ENCODE measurements at regions not wholly inside any gene's neighbourhood (a gene's known extent, or its start where the extent isn't known, plus 50 kb on each side); places are given as distances from the start of the nearest gene placed in this dataset.

DNA sequence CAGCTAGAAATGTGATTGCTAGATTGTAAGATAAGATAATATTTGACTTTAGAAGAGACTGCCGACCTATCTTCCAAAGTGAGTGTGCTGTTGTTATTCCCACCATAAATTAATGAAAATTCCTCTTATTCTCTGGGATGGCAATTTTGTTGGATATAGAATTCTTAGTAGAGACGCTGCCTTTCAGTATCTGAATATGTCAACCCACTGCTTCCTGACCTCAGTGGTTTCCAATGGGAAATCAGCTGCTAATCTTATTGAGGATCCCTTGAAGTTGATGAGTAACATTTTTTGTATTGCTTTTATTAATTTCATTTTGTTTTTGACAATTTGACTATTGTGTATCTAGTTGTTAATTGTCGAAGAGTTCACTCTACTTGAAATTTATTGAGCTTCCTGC is 313.0 kb downstream of the BMP2 start:
- no peak for DNase-seq (ENCODE audit: low spot score)

GRCh38 chr20:7085467-7085866 is 318.0 kb downstream of the BMP2 start:
- no peak for DNase-seq (ENCODE audit: low spot score)

- no peak for DNase-seq (ENCODE audit: low spot score)
Measured at GRCh38 chr20:7087803-7088202, 320.3 kb downstream of the BMP2 start.

GRCh38 chr20:7090001-7090400 is 322.5 kb downstream of the BMP2 start:
- DNase-seq (ENCODE audit: low spot score) = no peak

GRCh38 chr20:7090811-7091210 is 323.3 kb downstream of the BMP2 start:
- no peak for DNase-seq (ENCODE audit: low spot score)

DNA sequence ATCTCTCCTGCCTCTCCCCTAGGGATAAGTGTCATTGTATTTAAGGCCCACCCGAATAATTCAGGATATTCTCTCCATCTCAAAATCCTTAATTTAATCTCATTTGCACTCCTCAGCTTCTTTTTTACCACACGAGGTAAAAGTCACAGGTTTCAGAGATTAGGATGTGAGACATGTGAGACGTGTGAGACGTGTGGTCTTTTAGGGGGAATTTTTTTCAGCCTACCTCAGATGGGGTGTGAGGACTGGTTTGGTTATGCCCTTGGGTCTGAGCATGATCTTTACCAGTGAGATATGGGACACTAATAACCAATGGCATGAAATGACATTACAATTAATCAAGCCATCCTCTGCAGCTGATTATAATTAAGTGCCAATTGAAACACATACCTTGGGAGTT is 324.2 kb downstream of the BMP2 start:
- DNase-seq (ENCODE audit: low spot score) = no peak

DNA sequence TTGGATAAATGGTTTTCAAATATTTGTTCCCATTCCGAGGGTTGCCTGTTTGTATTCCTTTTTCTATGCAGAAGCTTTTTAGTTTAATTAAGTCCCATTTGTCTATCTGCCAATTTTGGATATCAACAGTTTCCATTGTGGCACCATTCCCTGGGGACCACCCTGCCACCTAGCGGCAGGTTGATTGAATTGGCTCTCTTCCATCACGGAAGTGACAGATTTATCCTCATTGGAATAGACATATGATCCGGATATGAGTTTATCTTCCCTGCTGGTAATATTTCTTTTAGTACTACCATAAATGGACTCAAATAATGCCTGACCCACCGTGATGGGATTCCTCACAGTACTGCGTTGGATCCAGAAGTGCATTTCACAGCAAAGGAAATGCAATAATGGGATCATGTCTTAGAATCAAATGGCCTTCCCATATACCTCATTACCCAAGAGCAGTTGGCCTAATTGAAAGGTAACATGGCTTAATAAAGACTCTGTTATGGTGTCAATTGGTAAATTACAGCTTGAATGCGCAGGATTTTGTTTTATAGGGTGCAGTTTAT is 327.0 kb downstream of the BMP2 start:
- peak; percentile 76 for DNase-seq (ENCODE audit: low spot score)

- no peak for DNase-seq (ENCODE audit: low spot score)
Measured at GRCh38 chr20:7106910-7107309, 339.4 kb downstream of the BMP2 start.

DNA sequence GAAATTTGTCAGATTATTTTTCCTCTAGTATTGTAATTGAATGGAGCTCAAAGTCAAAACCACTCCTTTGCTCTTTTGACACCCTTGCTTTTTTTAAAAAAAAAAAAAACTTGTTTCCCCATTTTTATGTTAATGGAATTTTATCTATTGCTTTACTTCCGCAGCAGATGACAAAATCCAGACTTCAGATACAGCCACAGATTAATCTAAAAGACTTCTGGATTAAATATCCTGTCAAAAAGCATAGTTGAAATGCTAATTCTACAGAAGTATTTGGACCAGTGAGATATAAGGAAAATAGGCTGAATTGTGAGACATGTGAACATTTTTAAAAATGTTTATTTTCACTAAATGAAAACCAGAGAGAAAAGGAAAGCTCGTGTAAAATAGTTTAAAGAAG is 341.4 kb downstream of the BMP2 start:
- no peak for DNase-seq (ENCODE audit: low spot score)

DNA sequence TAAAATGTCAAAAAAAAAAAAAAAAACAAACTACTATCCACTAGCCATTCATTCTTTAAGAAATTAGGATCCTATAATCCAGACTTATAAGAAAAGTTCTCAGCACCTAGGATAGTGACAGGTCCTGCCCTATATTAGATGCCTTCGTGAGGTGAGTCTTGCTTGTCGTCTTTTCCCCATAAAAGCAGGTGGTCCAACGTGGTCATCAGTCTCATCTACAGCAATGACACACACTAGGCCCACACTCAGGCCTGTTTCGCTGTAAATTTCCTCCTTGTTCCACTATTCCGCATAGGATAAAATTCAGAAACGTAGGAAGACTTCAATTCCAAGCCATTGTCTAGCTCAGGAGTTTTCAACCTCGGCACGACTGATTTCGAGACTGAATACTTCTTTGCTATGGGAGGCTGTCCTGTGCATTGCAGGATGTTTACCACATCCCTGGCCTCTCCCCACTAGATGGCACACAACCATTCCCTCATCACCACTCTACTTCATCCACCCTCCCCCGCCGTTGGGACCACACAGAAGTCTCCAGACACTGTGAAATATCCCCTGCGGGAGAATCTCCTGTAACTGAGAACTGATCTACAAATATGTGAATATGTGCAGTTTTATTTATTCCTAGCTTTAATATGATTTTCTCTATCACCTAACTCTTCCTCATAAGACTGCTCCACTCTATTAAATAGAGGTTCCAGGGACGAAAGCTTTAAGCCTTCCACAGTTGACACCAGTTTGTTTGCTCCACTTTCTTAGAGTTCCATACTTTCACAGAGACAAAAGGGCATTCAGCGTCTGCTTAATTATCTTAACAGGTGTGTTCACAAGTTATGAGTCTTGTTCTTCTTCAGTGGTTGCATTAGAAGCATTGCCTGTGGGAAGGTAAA is 346.3 kb downstream of the BMP2 start:
- peak; percentile 63 for DNase-seq (ENCODE audit: low spot score)

DNA sequence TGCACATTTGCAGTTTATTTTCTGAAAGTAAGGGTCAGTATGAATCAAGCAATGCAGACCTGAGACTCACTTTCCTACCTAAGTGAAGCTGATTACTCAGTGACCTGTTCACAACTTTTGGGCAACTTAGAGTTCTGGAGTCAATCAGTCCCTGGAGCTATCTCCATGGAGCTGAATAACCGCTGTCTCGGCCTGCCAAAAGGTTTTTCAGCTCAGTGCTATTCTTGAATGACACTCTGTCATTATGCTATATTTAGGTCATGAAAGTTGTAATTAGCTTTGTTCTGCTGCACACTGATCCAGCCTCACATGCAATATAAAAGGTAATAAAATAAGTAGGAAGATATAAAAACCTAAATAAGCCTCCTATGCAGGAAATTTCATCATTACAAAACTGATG is 356.0 kb downstream of the BMP2 start:
- no peak for DNase-seq (ENCODE audit: low spot score)

GRCh38 chr20:7124120-7124519 is 356.6 kb downstream of the BMP2 start:
- no peak for DNase-seq (ENCODE audit: low spot score)

- DNase-seq (ENCODE audit: low spot score) = no peak
Measured at GRCh38 chr20:7136886-7137285, 369.4 kb downstream of the BMP2 start.

DNA sequence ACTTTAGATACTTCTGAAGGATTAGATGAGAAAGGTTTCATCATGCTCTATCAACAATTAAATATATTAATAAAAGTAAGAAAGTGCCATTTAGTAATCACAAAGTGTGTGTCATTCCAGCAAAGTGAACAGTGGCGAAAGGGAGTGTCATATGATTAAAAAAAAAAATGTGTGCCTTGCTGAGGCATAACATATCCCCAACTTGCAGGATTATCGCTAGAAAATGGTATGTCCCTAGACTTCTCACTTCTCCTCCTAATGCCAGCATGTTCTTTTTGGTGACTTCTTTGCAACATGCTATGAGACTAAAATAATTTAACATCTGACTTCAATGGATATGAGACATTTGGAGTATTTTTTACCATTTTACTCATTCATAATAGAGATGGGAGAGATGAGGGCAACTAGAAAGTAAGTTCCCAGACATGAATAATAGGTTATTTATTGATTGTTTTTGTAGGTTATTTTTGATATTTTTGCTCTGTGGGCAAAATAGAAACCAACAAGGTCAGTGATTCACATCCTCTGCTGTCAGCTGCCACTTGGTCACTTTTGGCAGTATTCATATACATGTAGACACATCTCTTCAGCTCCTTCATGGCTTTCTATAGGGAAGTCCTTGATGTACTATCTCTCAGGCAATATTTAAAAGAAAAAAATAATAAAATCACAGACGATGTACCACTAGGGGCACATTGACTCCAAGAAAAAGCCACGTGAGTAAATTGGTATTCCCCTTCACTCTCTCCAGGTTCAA is 370.1 kb downstream of the BMP2 start:
- DNase-seq (ENCODE audit: low spot score) = no peak

- DNase-seq (ENCODE audit: low spot score) = no peak
Measured at GRCh38 chr20:7144464-7144863, 377.0 kb downstream of the BMP2 start.

DNA sequence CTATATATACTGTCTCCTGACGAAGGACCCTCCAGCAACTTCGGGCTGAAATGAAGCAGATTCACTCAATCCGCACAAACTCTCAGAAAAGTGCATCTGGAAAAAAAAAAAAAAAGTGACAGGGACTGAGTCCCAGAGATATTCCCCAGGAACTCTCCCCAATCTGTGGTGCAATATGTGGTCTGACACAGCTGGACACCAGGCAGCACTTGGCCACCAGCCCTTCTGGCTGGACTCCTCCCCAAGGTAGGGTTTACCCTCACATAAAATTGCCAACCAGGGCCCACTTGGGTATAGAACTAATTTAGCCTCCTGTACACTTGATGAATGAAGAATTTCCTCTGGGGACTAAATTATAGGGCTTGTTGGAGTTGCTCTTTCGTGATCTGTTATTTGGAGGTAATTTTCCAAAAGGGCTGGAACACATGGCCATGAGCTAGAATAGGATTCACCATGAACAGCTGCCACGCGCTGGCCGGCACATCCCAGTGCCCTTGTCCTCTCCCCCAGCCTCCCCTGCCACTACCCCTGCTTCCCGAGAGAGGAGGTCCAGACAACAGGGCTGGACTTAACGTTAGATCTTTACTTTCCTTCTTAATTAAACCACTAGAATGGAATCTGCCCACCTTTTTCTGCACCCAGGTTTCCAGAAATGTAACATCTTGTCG is 379.2 kb downstream of the BMP2 start:
- DNase-seq (ENCODE audit: low spot score) = no peak

- no peak for DNase-seq (ENCODE audit: low spot score)
Measured at GRCh38 chr20:7147220-7147601, 379.7 kb downstream of the BMP2 start.

GRCh38 chr20:7151676-7152470 is 384.4 kb downstream of the BMP2 start:
- no peak for DNase-seq (ENCODE audit: low spot score)

DNA sequence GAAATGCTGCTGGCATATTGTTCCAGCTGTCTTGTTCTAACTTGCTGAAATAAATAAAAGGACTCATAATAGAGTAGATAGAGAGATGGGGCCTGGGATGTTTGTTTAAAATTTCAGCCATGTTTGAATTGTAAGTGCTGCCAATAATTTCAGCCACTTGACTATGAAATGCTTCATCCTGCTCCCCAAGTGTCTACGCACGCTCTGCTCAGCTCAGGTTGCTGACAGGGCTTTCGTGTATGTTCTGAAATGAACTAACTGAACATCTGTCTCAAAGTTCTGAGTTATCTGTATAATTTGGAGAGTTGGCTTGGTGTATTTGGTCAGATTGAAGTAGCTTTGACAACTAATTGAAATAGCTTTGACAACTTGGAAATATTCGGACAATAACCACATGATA is 387.8 kb downstream of the BMP2 start:
- no peak for DNase-seq (ENCODE audit: low spot score)

DNA sequence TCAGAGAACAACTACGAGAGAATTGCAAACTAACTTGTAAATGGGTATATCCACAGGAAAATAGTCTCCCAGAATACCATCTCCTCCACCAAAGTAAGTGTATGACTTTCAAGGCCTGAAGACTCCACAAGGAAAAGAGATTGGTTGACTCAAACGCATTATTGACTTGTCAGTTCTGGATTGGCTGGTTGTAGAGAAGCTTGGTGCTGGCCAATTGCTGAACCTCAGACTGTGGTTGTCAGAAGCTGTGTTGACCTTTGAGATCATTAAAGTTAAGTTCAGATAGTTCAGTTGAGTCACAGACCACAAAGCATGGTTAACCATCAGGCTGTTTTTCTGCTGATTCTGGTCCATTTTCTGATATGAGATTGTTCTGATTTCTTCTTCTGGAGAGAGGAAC is 388.3 kb downstream of the BMP2 start:
- DNase-seq (ENCODE audit: low spot score) = peak; percentile 43

DNA sequence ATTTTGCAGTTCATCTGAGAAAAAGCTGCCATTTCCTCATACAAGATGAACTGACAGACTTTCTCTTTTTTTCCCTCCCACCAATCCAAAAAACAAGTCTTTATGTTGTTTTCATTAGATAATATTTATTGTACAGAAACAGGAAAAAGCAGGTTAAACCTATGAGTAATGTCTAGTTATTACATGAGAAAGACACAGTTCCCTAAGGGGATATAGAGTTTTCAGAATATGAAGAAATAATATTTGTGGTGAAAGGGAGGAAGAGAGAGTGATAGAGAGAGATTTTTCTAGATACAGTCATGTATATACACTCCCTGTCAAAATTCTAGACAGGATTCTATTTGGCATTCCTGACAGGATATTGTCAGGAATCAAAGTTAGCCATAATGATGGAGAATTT is 392.4 kb downstream of the BMP2 start:
- DNase-seq (ENCODE audit: low spot score) = no peak

DNA sequence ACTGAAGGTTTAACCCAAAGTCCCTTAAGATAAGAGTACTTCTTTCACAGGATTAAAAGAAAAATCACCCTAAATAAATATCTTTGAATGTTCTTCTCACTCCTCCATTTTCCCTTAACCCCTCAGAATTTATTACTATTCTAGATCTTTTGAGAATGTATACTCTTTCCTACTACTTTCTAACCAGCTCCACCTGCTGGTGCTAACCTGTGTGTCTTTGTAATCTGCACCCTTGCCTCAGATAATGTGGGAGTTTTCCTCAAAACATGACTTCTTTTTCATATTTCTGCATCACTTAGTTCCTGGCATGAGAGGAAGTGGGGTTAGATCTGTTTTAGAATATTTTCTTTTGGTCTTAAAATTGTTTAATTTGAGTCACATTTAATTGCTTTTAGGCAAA is 394.2 kb downstream of the BMP2 start:
- peak; percentile 46 for DNase-seq (ENCODE audit: low spot score)

Measured in RKO (cell line).